HK-2 (cell line): ENCODE measurements at regions not wholly inside any gene's neighbourhood (a gene's known extent, or its start where the extent isn't known, plus 50 kb on each side); places are given as distances from the start of the nearest gene placed in this dataset.
"Not testable (repeated sequence)": the region's sequence is repeated elsewhere in the genome, so short reads cannot be mapped to it uniquely, and the experiment has no call there.

Experiments
- DNase-seq: peaks from one replicate; pipeline ENCODE4 v3.0.0-alpha.2; 2018; ENCODE audit not compliant: unreplicated experiment

- no peak for DNase-seq
These were observed 430.9 kb downstream of the ACTR3B start for GRCh38 chr7:153190452-153190851.

- DNase-seq, result no peak
These were observed 431.4 kb downstream of the ACTR3B start for GRCh38 chr7:153190986-153191385.

- no peak for DNase-seq
These were observed 433.6 kb downstream of the ACTR3B start for GRCh38 chr7:153193144-153193595.

GRCh38 chr7:153217032-153217431, 457.5 kb downstream of the ACTR3B start:
- DNase-seq, result no peak

GRCh38 chr7:153224890-153225289, 465.3 kb downstream of the ACTR3B start:
- DNase-seq, result no peak

GRCh38 chr7:153245136-153245535, 485.6 kb downstream of the ACTR3B start:
- DNase-seq, result not testable (repeated sequence)

- DNase-seq, result no peak
These were observed 486.3 kb downstream of the ACTR3B start for GRCh38 chr7:153245809-153246208.

GRCh38 chr7:153247926-153248325, 488.4 kb downstream of the ACTR3B start:
- DNase-seq, result no peak

GRCh38 chr7:153258686-153259085, 499.1 kb downstream of the ACTR3B start:
- no peak for DNase-seq

- DNase-seq, result no peak
These were observed 516.8 kb downstream of the ACTR3B start for GRCh38 chr7:153276394-153276793.

- DNase-seq, result no peak
These were observed 527.2 kb downstream of the ACTR3B start for GRCh38 chr7:153286763-153287162.

GRCh38 chr7:153290066-153290465, 530.5 kb downstream of the ACTR3B start:
- no peak for DNase-seq

- DNase-seq, result no peak
These were observed 537.6 kb downstream of the ACTR3B start for GRCh38 chr7:153297141-153297540.

GRCh38 chr7:153301936-153302335, 542.4 kb downstream of the ACTR3B start:
- no peak for DNase-seq

GRCh38 chr7:153320005-153320404, 560.5 kb downstream of the ACTR3B start:
- DNase-seq, result no peak

- DNase-seq, result no peak
These were observed 561.1 kb downstream of the ACTR3B start for GRCh38 chr7:153320681-153321080.

GRCh38 chr7:153322991-153323390, 563.4 kb downstream of the ACTR3B start:
- no peak for DNase-seq

- DNase-seq, result no peak
These were observed 564.5 kb downstream of the ACTR3B start for GRCh38 chr7:153324094-153324493.

- no peak for DNase-seq
These were observed 568.1 kb downstream of the ACTR3B start for GRCh38 chr7:153327683-153328082.

GRCh38 chr7:153331427-153331826, 571.9 kb downstream of the ACTR3B start:
- DNase-seq, result no peak

GRCh38 chr7:153354071-153354470, 594.5 kb downstream of the ACTR3B start:
- no peak for DNase-seq

GRCh38 chr7:153370092-153370491, 610.5 kb downstream of the ACTR3B start:
- DNase-seq, result no peak

GRCh38 chr7:153380636-153381035, 621.1 kb downstream of the ACTR3B start:
- DNase-seq, result no peak

GRCh38 chr7:153381275-153382040, 621.9 kb downstream of the ACTR3B start:
- DNase-seq, result peak; percentile 36
